NB4 (cell line): ENCODE measurements at regions not wholly inside any gene's neighbourhood (a gene's known extent, or its start where the extent isn't known, plus 50 kb on each side); places are given as distances from the start of the nearest gene placed in this dataset.

ENCODE experiments used
- CTCF ChIP-seq: IDR thresholded peaks from one replicate; pipeline ENCODE4 v1.5.1; 2012; ENCODE audit warnings: low read depth, low read length
- POLR2A ChIP-seq: IDR thresholded peaks from 2 replicates; pipeline ENCODE4 v1.6.1; 2011; ENCODE audit warnings: mild to moderate bottlenecking; ENCODE audit not compliant: insufficient read length; ENCODE audit errors: extremely low read depth

GRCh38 chr4:111984169-111984819 lies 161.0 kb upstream of the FAM241A start:
- TF ChIP-seq CTCF (no peak), POLR2A (no peak)
